ENCODE measurements at regions not wholly inside any gene's neighbourhood (a gene's known extent, or its start where the extent isn't known, plus 50 kb on each side); places are given as distances from the start of the nearest gene placed in this dataset.
A peak's percentile ranks its signal among the peaks of the same experiment; 100 is the strongest.

DNA sequence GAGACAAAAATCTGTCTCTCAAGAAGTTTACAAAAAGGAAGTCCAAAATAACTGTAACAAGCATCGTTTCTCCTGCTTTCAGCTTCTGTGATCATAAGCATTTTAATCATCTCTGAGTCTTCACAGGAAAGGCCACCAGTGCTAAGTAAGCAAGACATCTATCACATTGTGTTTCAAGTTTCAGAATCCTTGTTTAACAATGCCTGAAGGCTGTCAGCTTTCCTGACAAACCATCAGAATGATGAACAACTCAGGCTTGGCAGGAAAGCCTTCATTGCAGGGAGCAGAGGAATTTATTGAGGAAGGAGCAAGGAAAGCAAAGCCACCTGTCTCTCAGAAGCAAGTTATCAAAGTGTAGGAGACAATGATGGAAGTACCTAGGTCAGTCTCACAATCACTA lies 143.5 kb upstream of the DAPK1 start:
- Histone ChIP-seq H2BK12ac (ENCODE audit: low read length) (no peak overlapping the region), H2AK5ac (ENCODE audit: low read depth, low read length) (no peak overlapping the region), H3K36me3 (replicated peaks in 1 of 2; ENCODE audit: control insufficient read depth in 2 of 2, insufficient read depth in 2 of 2, low read length in 2 of 2) (no peaks in the 10 kb centered on the region), H3K27ac (replicated peaks; ENCODE audit: low read length) (no peak overlapping the region), H2BK120ac (ENCODE audit: low read depth, low read length) (no peak overlapping the region), H3K4me1 (ENCODE audit: control insufficient read depth in 2 of 2, insufficient read depth in 1 of 2, low read depth in 1 of 2, low read length in 2 of 2) (no peaks in the 10 kb centered on the region), H3K4ac (ENCODE audit: low read length) (no peak overlapping the region), H4K91ac (ENCODE audit: low read depth, low read length, poor library complexity) (no peak overlapping the region), H3K14ac (ENCODE audit: low read length) (no peak overlapping the region), H3K23ac (ENCODE audit: low read depth, low read length, poor library complexity) (no peak overlapping the region), H3K9me3 (replicated peaks in 1 of 2; ENCODE audit: control insufficient read depth in 2 of 2, insufficient read depth in 1 of 2, low read depth in 1 of 2, low read length in 2 of 2) (peaks cover 0 to 2% of the 10 kb centered on the region in 2 donors), H3K4me2 (ENCODE audit: insufficient read depth, low read length, poor library complexity, severe bottlenecking) (no peak overlapping the region), H2BK15ac (ENCODE audit: low read length) (no peak overlapping the region), H3K4me3 (ENCODE audit: low read length in 2 of 2) (no peak overlapping the region), H3K9ac (ENCODE audit: low read depth, low read length, poor library complexity) (no peak overlapping the region), H2AFZ (ENCODE audit: low read length) (no peak overlapping the region), H3K27me3 (ENCODE audit: control insufficient read depth in 3 of 3, insufficient read depth in 3 of 3, low read depth in 1 of 3, low read length in 3 of 3) (no peaks in the 10 kb centered on the region), H3K18ac (ENCODE audit: low read length) (no peak overlapping the region), H2BK5ac (ENCODE audit: low read length) (no peak overlapping the region), H4K8ac (ENCODE audit: low read depth, low read length) (no peak overlapping the region), H3K79me1 (ENCODE audit: low read depth, low read length) (no peaks in the 10 kb centered on the region)
- no CpG with 5 or more reads among the region's 1 CpG for WGBS, 2 donors (ENCODE audit: extremely low coverage in 2 of 2, insufficient read length in 2 of 2, insufficient replicate concordance in 1 of 2)
- DNase-seq (ENCODE audit: low spot score): no peak

DNA sequence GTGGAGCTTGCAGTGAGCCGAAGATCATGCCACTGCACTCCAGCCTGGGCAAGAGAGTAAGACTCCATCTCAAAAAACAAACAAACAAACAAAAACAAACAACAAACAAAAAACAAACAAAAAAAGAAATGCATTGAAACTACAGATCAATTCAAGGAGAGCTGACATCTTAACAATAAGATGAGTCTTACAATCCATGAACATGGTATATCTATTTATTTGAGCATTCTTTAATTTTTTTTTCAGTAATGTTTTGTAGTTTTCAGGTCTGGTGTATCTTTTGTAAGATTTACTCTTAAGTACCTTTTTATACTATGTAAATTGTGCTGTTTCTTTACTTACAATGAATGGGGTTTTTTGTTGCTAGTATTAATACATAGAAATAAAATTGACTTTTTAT lies 140.1 kb upstream of the DAPK1 start:
- no peak for DNase-seq (ENCODE audit: low spot score)
- no peak overlapping the region for H3K4ac ChIP-seq (ENCODE audit: low read length)
- no peak overlapping the region for H3K4me3 ChIP-seq (ENCODE audit: low read length in 2 of 2)
- no peak overlapping the region for H3K18ac ChIP-seq (ENCODE audit: low read length)
- H3K23ac ChIP-seq (ENCODE audit: low read depth, low read length, poor library complexity): no peak overlapping the region
- H4K8ac ChIP-seq (ENCODE audit: low read depth, low read length): no peak overlapping the region
- no peak overlapping the region for H2BK120ac ChIP-seq (ENCODE audit: low read depth, low read length)
- H3K14ac ChIP-seq (ENCODE audit: low read length): no peak overlapping the region
- H2BK15ac ChIP-seq (ENCODE audit: low read length): no peak overlapping the region
- H3K79me1 ChIP-seq (ENCODE audit: low read depth, low read length): no peaks in the 10 kb centered on the region
- H2AFZ ChIP-seq (ENCODE audit: low read length): no peak overlapping the region
- no peak overlapping the region for H3K9ac ChIP-seq (ENCODE audit: low read depth, low read length, poor library complexity)
- no peaks in the 10 kb centered on the region for H3K36me3 ChIP-seq (replicated peaks in 1 of 2; ENCODE audit: control insufficient read depth in 2 of 2, insufficient read depth in 2 of 2, low read length in 2 of 2)
- H3K9me3 ChIP-seq (replicated peaks in 1 of 2; ENCODE audit: control insufficient read depth in 2 of 2, insufficient read depth in 1 of 2, low read depth in 1 of 2, low read length in 2 of 2): peaks cover 0 to 2% of the 10 kb centered on the region in 2 donors
- H3K27me3 ChIP-seq (ENCODE audit: control insufficient read depth in 3 of 3, insufficient read depth in 3 of 3, low read depth in 1 of 3, low read length in 3 of 3): no peaks in the 10 kb centered on the region
- no peak overlapping the region for H4K91ac ChIP-seq (ENCODE audit: low read depth, low read length, poor library complexity)
- no CpG with 5 or more reads among the region's 1 CpG for WGBS, 2 donors (ENCODE audit: extremely low coverage in 2 of 2, insufficient read length in 2 of 2, insufficient replicate concordance in 1 of 2)
- no peak overlapping the region for H2AK5ac ChIP-seq (ENCODE audit: low read depth, low read length)
- H3K27ac ChIP-seq (replicated peaks; ENCODE audit: low read length): no peak overlapping the region
- H2BK5ac ChIP-seq (ENCODE audit: low read length): no peak overlapping the region
- H3K4me1 ChIP-seq (ENCODE audit: control insufficient read depth in 2 of 2, insufficient read depth in 1 of 2, low read depth in 1 of 2, low read length in 2 of 2): no peaks in the 10 kb centered on the region
- no peak overlapping the region for H2BK12ac ChIP-seq (ENCODE audit: low read length)
- no peak overlapping the region for H3K4me2 ChIP-seq (ENCODE audit: insufficient read depth, low read length, poor library complexity, severe bottlenecking)

DNA sequence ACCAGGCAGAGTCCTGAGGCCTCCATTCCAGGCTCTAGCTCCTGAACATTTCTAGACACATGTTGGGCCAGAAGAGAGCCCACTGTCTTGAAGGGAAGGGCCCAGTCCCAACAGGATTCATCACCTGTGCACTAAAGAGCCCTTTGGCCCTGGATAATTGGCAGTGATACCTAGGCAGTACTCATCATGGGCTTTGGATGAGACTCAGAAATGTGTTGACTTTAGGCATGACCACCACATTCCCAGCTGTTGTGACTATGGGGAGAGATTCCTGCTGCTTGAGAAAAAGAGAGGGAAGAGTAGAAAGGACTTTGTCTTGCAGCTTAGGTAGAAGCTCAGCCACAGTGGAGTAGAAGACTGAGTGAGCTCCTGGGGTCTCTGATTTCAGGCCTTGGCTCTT lies 138.4 kb upstream of the DAPK1 start:
- Histone ChIP-seq H3K4me1 (ENCODE audit: control insufficient read depth in 2 of 2, insufficient read depth in 1 of 2, low read depth in 1 of 2, low read length in 2 of 2) (no peaks in the 10 kb centered on the region), H2BK15ac (ENCODE audit: low read length) (no peak overlapping the region), H2BK12ac (ENCODE audit: low read length) (no peak overlapping the region), H3K14ac (ENCODE audit: low read length) (no peak overlapping the region), H2BK5ac (ENCODE audit: low read length) (no peak overlapping the region), H2AFZ (ENCODE audit: low read length) (no peak overlapping the region), H3K36me3 (replicated peaks in 1 of 2; ENCODE audit: control insufficient read depth in 2 of 2, insufficient read depth in 2 of 2, low read length in 2 of 2) (no peaks in the 10 kb centered on the region), H3K4me3 (ENCODE audit: low read length in 2 of 2) (no peak overlapping the region), H2BK120ac (ENCODE audit: low read depth, low read length) (no peak overlapping the region), H3K4me2 (ENCODE audit: insufficient read depth, low read length, poor library complexity, severe bottlenecking) (no peak overlapping the region), H4K91ac (ENCODE audit: low read depth, low read length, poor library complexity) (no peak overlapping the region), H4K8ac (ENCODE audit: low read depth, low read length) (no peak overlapping the region), H3K9ac (ENCODE audit: low read depth, low read length, poor library complexity) (no peak overlapping the region), H3K23ac (ENCODE audit: low read depth, low read length, poor library complexity) (no peak overlapping the region), H3K27ac (replicated peaks; ENCODE audit: low read length) (no peak overlapping the region), H3K9me3 (replicated peaks in 1 of 2; ENCODE audit: control insufficient read depth in 2 of 2, insufficient read depth in 1 of 2, low read depth in 1 of 2, low read length in 2 of 2) (peaks cover 0 to 2% of the 10 kb centered on the region in 2 donors), H2AK5ac (ENCODE audit: low read depth, low read length) (no peak overlapping the region), H3K79me1 (ENCODE audit: low read depth, low read length) (no peaks in the 10 kb centered on the region), H3K4ac (ENCODE audit: low read length) (no peak overlapping the region), H3K18ac (ENCODE audit: low read length) (no peak overlapping the region), H3K27me3 (ENCODE audit: control insufficient read depth in 3 of 3, insufficient read depth in 3 of 3, low read depth in 1 of 3, low read length in 3 of 3) (no peaks in the 10 kb centered on the region)
- no peak for DNase-seq (ENCODE audit: low spot score)

DNA sequence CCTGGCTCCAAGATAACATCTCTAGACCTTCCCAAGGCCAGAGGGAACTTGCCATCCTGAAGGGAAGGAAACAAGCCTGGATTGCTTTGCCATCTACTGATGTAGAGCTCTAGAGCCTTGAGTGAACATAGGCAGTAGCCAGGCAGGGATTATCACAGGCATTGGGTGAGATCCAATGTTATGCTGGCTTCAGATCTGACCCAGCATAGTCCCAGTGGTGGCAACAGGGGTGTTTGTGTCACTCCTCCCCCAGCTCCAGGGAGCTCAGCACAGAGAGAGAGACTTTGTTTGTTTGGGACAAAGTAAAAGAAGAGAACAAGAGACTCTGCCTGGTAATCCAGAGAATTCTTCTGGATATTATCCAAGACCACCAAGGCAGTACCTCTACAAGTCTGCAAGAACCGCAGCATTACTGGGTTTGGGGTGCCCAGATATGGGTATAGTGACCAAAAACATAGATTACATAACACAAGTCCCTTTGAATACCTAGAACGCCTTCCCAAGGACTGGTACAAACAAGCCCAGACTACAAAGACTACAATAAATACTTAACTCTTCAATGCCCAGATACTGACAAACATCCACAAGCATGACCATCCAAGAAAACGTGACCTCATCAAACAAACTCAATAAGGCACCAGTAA lies 137.6 kb upstream of the DAPK1 start:
- H3K4ac ChIP-seq (ENCODE audit: low read length): no peak overlapping the region
- no peaks in the 10 kb centered on the region for H3K36me3 ChIP-seq (replicated peaks in 1 of 2; ENCODE audit: control insufficient read depth in 2 of 2, insufficient read depth in 2 of 2, low read length in 2 of 2)
- H3K23ac ChIP-seq (ENCODE audit: low read depth, low read length, poor library complexity): no peak overlapping the region
- no peak overlapping the region for H3K4me2 ChIP-seq (ENCODE audit: insufficient read depth, low read length, poor library complexity, severe bottlenecking)
- DNase-seq (ENCODE audit: low spot score): no peak
- no peaks in the 10 kb centered on the region for H3K79me1 ChIP-seq (ENCODE audit: low read depth, low read length)
- no peak overlapping the region for H2AK5ac ChIP-seq (ENCODE audit: low read depth, low read length)
- H2BK12ac ChIP-seq (ENCODE audit: low read length): no peak overlapping the region
- H3K4me3 ChIP-seq (ENCODE audit: low read length in 2 of 2): no peak overlapping the region
- no peak overlapping the region for H3K14ac ChIP-seq (ENCODE audit: low read length)
- H4K91ac ChIP-seq (ENCODE audit: low read depth, low read length, poor library complexity): no peak overlapping the region
- H2AFZ ChIP-seq (ENCODE audit: low read length): no peak overlapping the region
- H3K18ac ChIP-seq (ENCODE audit: low read length): no peak overlapping the region
- no peak overlapping the region for H2BK120ac ChIP-seq (ENCODE audit: low read depth, low read length)
- H2BK15ac ChIP-seq (ENCODE audit: low read length): no peak overlapping the region
- no peak overlapping the region for H3K27ac ChIP-seq (replicated peaks; ENCODE audit: low read length)
- no peak overlapping the region for H4K8ac ChIP-seq (ENCODE audit: low read depth, low read length)
- peaks cover 0 to 2% of the 10 kb centered on the region in 2 donors for H3K9me3 ChIP-seq (replicated peaks in 1 of 2; ENCODE audit: control insufficient read depth in 2 of 2, insufficient read depth in 1 of 2, low read depth in 1 of 2, low read length in 2 of 2)
- H2BK5ac ChIP-seq (ENCODE audit: low read length): no peak overlapping the region
- H3K9ac ChIP-seq (ENCODE audit: low read depth, low read length, poor library complexity): peak overlapping the region; percentile 24
- WGBS, 2 donors (ENCODE audit: extremely low coverage in 2 of 2, insufficient read length in 2 of 2, insufficient replicate concordance in 1 of 2): no CpG with 5 or more reads among the region's 3 CpGs
- no peaks in the 10 kb centered on the region for H3K4me1 ChIP-seq (ENCODE audit: control insufficient read depth in 2 of 2, insufficient read depth in 1 of 2, low read depth in 1 of 2, low read length in 2 of 2)
- H3K27me3 ChIP-seq (ENCODE audit: control insufficient read depth in 3 of 3, insufficient read depth in 3 of 3, low read depth in 1 of 3, low read length in 3 of 3): no peaks in the 10 kb centered on the region

All from neuronal stem cell (in vitro differentiated cells).